HFF-Myc (cell line): ENCODE measurements at regions not wholly inside any gene's neighbourhood (a gene's known extent, or its start where the extent isn't known, plus 50 kb on each side); places are given as distances from the start of the nearest gene placed in this dataset.

Experiments used
- DNase-seq: peaks from one replicate; pipeline ENCODE4 v3.0.0-alpha.2; 2011; ENCODE audit warnings: low read depth; ENCODE audit errors: extremely low read depth
- H3K4me3 ChIP-seq: replicated peaks from 2 replicates; pipeline ENCODE4 v1.5.1; 2011; ENCODE audit warnings: low read depth, mild to moderate bottlenecking, control low read depth, low read length
- TF ChIP-seq, protein P1 (sequence below): IDR thresholded peaks from 2 replicates; pipeline ENCODE4 v1.5.1; 2012; ENCODE audit warnings: mild to moderate bottlenecking, low read depth, low read length, control low read depth; ENCODE audit errors: missing control alignments

GRCh38 chr15:59953392-59953883, 50.7 kb upstream of the FOXB1 start:
- DNase-seq = no peak
- no peak overlapping the region for H3K4me3 ChIP-seq
- TF ChIP-seq, protein P1, sequence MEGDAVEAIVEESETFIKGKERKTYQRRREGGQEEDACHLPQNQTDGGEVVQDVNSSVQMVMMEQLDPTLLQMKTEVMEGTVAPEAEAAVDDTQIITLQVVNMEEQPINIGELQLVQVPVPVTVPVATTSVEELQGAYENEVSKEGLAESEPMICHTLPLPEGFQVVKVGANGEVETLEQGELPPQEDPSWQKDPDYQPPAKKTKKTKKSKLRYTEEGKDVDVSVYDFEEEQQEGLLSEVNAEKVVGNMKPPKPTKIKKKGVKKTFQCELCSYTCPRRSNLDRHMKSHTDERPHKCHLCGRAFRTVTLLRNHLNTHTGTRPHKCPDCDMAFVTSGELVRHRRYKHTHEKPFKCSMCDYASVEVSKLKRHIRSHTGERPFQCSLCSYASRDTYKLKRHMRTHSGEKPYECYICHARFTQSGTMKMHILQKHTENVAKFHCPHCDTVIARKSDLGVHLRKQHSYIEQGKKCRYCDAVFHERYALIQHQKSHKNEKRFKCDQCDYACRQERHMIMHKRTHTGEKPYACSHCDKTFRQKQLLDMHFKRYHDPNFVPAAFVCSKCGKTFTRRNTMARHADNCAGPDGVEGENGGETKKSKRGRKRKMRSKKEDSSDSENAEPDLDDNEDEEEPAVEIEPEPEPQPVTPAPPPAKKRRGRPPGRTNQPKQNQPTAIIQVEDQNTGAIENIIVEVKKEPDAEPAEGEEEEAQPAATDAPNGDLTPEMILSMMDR = no peak

GRCh38 chr15:59952960-59953359, 51.2 kb upstream of the FOXB1 start:
- DNase-seq = no peak
- no peak overlapping the region for H3K4me3 ChIP-seq

DNA sequence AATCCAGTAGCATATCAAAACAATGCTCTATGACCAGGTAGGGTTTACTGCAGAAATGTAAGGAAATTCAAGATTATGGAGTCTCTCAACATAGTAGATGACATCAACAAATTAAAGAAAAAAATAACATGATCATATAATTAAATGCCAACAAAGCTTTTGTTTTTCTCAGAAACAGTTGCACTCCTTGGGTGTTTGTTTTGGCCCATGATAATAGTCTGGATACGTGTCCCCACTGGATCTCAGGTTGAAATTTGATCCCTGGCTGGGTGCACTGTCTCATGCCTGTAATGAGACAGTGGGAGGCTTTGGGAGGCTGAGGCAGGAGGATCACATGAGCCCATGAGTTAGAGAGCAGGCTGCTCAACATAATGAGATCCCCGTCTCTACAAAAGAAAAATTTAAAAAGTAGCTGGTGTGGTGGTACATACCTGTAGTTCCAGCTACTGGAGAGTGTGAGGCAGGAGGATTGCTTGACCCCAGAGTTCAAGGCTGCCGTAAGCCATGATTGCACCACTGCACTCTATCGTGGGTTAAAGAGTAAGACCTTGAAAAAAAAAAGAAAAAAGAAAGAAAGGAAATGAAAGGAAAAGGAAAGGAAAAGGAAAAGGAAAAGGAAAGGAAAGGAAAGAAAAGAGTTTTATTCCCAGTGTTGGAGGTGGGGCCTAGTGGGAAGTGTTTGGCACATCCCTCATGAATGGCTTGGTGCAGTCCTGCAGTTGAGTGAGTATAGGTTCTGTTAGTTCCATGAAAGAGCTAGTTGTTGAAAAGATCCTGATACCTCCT, 53.3 kb upstream of the FOXB1 start:
- TF ChIP-seq, protein P1 = no peak
- no peak overlapping the region for H3K4me3 ChIP-seq
- no peak for DNase-seq

More at GRCh38 chr15:59952960-59953359, 51.2 kb upstream of the FOXB1 start:
- TF ChIP-seq, protein P1 = no peak

- H3K4me3 ChIP-seq = no peak overlapping the region
- TF ChIP-seq, protein P1 = no peak
- DNase-seq = no peak
These were observed 55.0 kb upstream of the FOXB1 start for GRCh38 chr15:59948924-59949613.

DNA sequence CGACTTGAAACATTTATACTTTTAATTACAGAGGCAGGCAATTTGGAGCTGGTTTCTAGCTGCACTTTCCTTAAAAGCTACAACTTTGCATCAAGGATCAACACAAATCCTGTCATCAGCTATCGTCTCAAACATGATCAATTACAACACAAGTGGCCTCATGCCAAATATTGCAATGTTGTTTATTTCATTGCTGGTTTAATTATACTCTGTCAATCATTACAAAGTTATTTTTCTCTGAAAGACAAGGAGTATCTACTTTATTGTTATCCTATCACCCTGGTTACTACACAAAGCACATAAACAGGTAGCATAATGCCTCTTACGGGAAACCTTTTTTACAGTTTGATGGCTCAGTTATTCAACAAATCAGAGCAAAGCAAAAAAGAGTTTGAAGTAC, 58.0 kb upstream of the FOXB1 start:
- TF ChIP-seq, protein P1 = no peak
- H3K4me3 ChIP-seq = no peak overlapping the region
- no peak for DNase-seq

- no peak overlapping the region for H3K4me3 ChIP-seq
- DNase-seq = no peak
- TF ChIP-seq, protein P1 = no peak
These were observed 59.1 kb upstream of the FOXB1 start for GRCh38 chr15:59945036-59945435.
